Fibroblast of skin of left quadriceps (primary cell): ENCODE measurements at regions not wholly inside any gene's neighbourhood (a gene's known extent, or its start where the extent isn't known, plus 50 kb on each side); places are given as distances from the start of the nearest gene placed in this dataset.
"Not testable (repeated sequence)": the region's sequence is repeated elsewhere in the genome, so short reads cannot be mapped to it uniquely, and the experiment has no call there.

Experiments used
- DNase-seq, 2 experiments: peaks; one replicate each; pipeline ENCODE4 v3.0.0-alpha.2; 2013; ENCODE audit warnings: low read depth in 2 of 2

DNA sequence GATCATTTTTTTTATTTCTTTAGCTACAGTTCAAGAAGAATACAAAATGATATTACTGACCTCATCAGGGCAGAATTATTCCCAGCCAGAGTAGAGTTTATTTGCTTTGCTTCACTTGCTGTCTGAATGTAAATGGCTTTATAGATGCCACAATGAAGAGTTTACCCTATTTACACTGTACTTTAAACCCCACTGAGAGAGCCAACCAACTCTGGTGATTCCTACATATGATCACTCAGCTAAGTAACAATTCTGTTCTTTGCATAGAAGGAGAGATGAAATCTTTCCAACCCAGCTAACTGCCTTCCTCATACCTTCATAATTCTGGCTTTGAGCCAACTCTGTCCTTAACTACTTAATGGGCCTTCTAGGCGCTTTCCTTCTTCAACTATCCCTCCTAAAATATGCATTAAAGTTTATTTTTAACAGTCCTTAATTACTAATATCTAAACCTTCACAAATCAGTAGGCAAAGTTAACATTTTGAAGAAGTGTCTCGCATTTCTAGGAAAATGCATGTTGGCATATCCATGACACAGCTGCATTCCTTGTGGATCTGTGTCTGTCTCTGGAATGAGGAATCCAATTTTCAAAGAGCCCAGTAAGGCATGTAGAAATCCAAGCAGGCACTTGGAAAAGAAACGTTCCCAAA is 284.8 kb upstream of the GRAMD2B start:
- peak in 1 of 2 experiments; percentile 30 for DNase-seq

GRCh38 chr5:126139086-126139485 is 284.1 kb upstream of the GRAMD2B start:
- no peak for DNase-seq

DNA sequence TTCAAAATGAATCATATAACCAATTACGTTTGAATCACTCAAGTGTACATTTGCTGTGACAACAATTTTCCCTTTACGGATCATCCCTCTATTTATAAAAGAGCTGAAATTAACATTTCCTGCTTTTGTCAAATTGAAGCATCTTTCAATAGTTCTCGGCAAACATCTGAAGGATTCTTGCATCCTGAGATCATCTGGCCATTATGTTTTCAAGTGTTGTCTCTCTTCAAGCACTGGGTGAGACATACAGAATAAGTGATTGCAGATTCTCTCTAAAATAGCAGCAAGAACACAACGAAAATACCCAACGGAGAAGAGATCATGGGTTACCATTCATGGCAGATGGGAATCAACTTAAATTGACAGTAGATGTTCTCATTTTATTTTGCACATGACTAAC is 283.4 kb upstream of the GRAMD2B start:
- peak; percentile 33 to 50 for DNase-seq

DNA sequence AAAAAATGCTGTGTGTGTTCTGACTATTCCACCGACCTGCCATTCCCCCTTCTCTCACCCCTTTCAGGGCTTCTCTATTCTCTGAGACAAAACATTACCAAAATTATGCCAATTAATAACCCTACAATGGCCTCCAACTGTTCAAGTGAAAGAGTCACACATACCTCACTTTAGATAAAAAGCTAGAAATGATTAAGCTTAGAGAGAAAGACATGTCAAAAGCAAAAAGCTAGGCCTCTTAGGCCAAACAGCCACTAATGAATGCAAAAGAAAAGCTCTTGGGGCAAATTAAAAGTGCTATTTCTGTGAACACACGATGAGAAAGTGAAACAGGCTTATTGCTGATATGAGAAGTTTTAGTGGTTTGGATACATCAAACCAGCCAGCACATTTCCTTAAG is 279.6 kb upstream of the GRAMD2B start:
- DNase-seq, result no peak

DNA sequence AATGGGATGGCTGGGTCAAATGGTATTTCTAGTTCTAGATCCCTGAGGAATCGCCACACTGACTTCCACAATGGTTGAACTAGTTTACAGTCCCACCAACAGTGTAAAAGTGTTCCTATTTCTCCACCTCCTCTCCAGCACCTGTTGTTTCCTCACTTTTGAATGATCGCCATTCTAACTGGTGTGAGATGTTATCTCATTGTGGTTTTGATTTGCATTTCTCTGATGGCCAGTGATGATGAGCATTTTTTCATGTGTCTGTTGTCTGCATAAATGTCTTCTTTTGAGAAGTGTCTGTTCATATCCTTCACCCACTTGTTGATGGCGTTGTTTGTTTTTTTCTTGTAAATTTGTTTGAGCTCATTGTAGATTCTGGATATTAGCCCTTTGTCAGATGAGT is 272.9 kb upstream of the GRAMD2B start:
- not testable (repeated sequence) for DNase-seq

DNA sequence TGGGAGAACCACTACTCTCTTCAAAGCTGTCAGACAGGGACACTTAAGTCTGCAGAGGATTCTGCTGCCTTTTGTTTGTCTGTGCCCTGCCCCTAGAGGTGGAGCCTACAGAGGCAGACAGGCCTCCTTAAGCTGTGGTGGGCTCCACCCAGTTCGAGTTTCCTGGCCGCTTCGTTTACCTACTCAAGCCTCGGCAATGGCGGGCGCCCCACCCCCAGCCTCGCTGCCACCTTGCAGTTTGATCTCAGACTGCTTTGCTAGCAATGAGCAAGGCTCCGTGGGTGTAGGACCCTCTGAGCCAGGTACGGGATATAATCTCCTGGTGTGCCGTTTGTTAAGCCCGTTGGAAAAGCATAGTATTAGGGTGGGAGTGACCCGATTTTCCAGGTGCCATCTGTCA is 267.9 kb upstream of the GRAMD2B start:
- DNase-seq, result not testable (repeated sequence)

GRCh38 chr5:126166368-126166767 is 256.8 kb upstream of the GRAMD2B start:
- DNase-seq, result no peak

GRCh38 chr5:126168785-126169184 is 254.4 kb upstream of the GRAMD2B start:
- no peak for DNase-seq

GRCh38 chr5:126171916-126172315 is 251.3 kb upstream of the GRAMD2B start:
- DNase-seq, result no peak

DNA sequence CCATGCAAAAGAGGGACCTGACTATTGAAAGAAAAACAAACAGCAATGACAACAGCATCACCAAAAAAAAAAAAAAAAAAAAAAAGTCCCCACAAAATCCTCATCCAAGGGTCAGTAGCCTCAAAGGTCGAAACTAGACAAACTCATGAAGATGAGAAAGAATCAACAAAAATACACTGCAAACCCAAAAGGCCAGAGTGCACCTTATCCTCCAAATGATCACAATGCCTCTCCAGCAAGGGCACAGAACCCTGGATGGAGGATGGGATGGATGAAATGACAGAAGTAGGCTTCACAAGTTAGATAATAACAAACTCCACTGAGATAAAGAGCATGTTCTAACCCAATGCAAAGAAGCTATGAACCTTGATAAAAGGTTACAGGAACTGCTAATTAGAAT is 250.4 kb upstream of the GRAMD2B start:
- no peak for DNase-seq

- peak; percentile 17 to 29 for DNase-seq
Observed at GRCh38 chr5:126178521-126178920, 244.7 kb upstream of the GRAMD2B start.

- no peak for DNase-seq
Observed at GRCh38 chr5:126182971-126183695, 240.1 kb upstream of the GRAMD2B start.

GRCh38 chr5:126184474-126184873 is 238.7 kb upstream of the GRAMD2B start:
- DNase-seq, result no peak

- no peak for DNase-seq
Observed at GRCh38 chr5:126186210-126186609, 237.0 kb upstream of the GRAMD2B start.

DNA sequence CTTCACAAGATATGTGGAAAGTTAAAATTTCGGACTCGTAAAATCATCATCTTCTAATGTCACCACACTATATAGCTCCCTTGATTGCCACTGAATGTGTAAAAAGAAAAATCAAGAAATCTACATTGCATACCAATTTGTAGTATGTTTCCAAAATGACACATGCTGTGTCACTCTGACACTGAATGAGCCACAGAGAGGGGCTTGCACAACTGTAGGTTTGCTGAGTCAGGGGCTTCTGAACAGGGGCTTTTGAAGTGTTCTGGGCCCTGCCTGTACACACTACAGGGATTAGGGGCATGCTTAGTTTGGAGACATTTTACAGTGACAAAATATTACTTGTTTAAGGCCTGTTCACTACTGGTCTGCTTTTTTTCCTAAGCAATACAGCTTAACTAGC is 234.4 kb upstream of the GRAMD2B start:
- no peak for DNase-seq

DNA sequence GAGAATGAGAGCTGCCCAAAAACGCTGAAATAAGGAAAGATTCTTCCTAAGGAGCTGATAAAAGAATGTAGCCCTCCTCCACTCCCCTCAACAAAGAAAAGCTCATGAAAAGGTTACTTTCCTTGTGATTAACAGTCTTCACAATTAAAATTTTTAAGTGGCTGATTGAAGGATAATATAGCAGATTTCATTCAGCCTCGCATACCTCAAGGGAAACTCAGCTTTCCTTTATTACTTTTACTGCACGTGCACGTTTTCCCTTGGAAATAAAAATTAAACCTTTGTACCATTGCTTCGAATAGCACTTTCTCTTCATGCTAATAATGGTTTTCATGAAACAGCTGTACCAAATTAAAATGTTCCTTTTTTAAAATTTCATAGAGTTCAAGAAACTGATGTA is 234.0 kb upstream of the GRAMD2B start:
- no peak for DNase-seq

GRCh38 chr5:126189862-126190261 is 233.3 kb upstream of the GRAMD2B start:
- DNase-seq, result no peak

DNA sequence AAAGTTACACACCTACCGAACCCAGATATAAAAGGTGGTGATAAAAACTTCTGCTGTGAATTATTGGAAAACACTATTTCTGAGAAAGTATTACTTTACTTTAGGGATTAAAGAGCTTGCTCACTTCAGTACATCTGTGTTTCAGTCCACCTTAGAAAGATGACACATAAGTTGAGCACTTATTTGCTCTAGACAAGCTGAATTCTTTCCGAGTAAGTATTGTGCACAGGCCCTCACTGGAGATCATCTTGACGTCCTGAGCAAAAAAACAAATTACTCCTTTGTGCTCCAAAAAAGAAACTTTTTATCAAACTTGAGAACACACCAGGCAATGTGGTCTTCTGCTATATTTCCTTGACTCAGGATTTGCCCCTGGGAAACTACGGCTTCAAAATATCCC is 231.0 kb upstream of the GRAMD2B start:
- no peak for DNase-seq

GRCh38 chr5:126195410-126196100 is 227.7 kb upstream of the GRAMD2B start:
- DNase-seq, result no peak

DNA sequence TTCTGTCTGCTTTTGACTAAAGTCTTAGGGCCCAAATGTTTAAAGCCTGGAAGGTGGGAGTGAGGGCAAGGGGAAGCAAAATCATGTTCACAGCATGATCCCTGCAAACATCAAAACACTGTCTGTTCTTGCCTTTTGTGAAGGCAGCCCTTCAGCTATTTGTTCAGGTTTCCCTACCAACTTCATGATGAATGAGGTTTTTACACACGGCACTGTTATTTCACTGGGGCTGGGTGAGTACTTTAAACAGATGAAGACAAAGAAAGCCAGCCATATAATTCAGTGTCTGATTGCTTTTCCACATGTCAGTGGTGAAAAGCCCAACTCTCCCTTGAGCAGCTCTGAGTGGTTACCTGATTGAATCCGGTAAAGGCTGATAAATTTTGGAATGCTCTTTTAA is 224.7 kb upstream of the GRAMD2B start:
- no peak for DNase-seq

DNA sequence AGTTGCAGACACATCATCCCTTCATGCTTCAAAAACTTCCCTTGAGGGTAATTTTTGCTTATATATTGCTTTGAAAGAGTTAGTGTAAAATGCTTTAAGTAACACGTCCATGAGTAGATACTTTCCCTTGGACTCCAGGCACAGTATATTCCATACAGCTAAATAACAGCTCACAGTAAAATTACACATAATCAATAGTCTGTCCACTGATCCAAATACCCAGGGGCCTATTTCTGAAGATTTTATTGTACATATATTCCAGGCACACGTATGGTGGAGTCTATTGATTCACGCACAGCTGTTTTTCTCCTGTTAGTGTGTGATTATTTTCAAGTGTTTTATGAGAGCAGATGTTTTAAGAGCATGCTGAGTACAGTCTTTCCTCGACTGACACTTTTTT is 223.7 kb upstream of the GRAMD2B start:
- DNase-seq, result no peak

DNA sequence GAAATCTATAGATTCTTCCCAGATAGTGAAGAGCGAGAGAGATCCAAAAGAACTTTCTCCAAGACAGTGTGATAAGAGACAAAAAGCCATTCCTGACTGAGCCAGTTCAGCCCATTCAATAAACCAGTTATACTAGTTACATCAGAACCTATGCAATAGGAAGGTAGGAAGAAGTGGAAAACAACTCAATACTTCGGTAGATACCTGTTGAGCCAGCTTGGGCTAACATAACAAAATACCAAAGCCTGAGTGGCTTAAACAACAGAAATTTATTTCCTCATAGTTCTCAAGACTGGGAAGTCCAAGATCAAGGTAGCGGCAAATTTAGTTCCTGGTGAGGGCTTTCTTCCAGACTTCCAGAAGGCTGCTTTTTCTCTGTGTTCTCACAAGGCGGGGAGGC is 214.5 kb upstream of the GRAMD2B start:
- DNase-seq, result no peak

DNA sequence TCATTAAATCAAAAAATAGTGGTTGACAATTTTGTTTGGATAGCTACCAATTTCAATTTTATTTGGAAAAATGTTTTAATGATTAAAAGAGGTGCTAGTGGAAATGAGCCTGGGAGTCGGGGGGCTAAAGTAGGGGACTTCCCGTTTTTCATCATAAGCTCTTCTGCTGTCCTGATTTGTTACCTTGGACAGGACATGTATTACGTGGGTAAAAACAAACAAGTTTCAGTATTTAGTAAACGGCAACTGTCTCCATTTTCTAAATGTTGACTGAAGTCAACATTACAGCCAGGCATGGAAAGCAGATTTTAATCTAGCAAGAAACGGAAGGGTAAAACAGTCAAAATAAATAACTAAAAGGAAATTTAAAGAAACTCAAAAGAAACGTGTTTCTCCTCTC is 212.3 kb upstream of the GRAMD2B start:
- no peak for DNase-seq
